Activated CD8-positive, alpha-beta memory T cell treated with anti-CD3 and anti-CD28 coated beads for 36 hours (primary cell): ENCODE measurements at regions not wholly inside any gene's neighbourhood (a gene's known extent, or its start where the extent isn't known, plus 50 kb on each side); places are given as distances from the start of the nearest gene placed in this dataset.

ENCODE experiments used
- CTCF ChIA-PET: fragments of 350-600 bp; sonication (Branson Sonifier 250); formaldehyde crosslinking; loops from one replicate; lab custom pipeline; 2021; ENCODE audit warnings: antibody characterized with exemption; lab: Charles Lee
- POLR2A ChIA-PET: fragments of 350-600 bp; sonication (Branson Sonifier 250); formaldehyde crosslinking; loops from one replicate; lab custom pipeline; 2021; ENCODE audit warnings: antibody characterized with exemption; lab: Charles Lee

DNA sequence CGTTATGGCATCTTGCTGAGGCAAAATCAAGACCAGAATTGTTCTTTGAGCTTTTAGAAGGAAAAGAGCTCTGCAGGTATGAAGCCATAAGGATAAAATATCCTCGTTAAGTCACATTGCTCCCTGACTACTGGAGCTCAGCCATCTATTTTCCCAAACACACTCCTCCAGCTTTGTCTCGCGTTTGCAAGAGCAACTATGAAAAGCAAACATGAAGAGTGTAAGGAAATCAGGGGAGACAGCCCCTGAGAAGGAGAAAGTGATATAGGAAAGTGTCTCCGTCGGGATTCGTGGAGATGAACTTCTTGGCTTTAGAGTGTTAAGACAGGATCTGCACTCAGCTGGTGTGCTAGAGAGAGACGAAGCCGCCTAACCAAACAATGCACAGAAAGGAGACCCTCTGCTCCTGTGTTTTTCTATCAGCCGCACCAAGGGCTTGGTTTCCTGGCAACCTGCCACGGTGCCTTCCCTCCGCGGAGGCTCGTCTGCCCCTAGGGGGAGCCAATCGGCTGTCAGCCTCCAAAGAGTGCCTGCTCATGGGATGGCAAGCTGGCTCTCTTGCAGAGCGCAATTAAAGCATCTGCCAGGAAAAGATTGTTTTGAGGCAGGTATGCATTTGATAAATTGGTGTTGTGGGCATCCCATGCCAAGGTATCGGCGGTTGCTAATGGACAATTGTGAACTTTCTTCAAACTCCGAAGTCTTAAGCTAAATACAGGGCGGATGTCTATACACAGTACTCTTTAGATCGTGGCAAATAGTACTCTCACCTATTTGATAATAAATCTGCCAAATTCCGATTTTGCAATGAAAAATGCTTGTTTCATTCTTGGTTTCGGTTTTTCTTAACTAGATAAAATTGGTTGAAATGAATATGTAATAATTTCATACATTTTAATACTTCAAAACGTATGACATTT is 603.2 kb downstream of the RNF144B start:
- ChIA-PET POLR2A (no interaction called here), CTCF (no interaction called here)

GRCh38 chr6:18997375-18997826 is 610.3 kb downstream of the RNF144B start:
- ChIA-PET POLR2A (no interaction called here), CTCF (no interaction called here)

DNA sequence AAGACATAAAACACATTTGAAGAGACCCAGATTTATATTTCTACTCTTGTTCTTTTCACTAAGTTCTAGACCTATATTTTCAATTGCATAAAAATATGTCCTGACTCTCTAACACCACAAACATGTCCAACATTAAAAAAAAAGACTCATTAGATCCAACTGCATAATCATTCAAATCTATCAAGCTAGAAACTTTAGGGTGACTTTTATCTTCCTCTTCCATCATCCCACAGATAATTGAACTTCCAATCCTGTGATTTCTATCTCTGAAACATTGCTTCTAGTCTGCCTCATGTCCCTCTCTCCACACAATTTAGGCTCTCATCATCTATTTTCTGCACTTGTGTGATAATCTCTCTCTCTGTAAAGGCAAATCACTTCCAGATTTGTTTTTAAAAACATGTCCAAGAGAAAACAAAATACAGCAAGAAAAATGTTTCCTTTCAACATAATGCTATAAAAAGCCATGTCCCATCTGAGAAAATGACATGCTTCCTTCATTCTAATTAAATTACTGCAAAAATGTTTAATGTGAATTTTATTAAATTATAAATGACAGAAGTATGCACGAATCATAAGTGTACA is 615.9 kb downstream of the RNF144B start:
- ChIA-PET POLR2A (no interaction called here), CTCF (no interaction called here)

- POLR2A ChIA-PET: no interaction called here
- CTCF ChIA-PET: no interaction called here
Measured at GRCh38 chr6:19004176-19004575, 617.0 kb downstream of the RNF144B start.

DNA sequence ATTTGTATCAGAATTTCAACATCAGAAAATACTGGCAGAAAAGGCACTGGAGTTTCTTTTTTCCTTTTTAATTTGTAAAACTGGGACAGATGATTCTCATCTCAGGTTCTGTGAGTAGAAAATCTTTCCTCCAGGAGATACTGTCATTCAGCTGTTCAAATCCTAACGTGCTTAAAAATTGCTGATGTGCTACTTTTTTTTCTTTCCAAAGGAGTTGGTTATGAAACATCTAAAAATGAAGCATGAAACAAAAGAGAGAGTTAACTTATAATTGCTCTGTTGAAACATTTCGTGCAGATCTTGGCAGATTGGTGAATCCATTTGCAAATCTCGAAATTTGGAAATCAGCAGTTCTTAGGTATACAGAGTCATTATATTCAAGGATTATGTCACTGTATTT is 622.6 kb downstream of the RNF144B start:
- CTCF ChIA-PET: no interaction called here
- POLR2A ChIA-PET: no interaction called here

DNA sequence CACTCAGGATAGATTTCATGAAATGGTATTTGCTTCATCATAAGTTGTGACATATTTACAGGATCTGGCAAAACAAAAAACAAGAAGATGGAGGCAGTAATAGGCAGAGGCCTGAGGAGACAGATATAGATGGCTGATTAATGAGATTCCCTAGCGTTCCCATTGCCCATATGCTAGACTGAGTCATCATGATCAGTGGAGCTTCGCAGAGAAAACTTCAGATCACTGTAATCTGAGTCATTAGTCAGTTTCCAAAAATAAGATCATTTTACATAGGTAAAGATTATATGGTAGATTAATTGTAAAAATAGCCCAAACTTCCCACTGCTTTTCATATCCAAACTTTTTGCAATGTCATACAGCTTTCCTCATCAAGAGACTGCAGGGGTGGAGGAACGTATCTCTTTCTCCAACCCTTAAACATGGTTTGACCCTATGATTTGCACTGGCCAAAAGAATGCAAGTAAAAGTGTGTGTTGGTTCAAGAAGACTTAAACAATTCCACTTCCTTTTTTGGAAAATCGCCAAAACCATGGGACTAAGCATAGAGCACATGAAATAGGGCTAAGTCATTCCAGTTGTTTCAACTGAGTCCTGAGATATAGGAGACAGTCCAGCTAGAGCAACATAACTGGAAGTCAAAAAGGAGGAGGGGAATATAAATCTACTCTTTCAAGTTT is 626.0 kb downstream of the RNF144B start:
- POLR2A ChIA-PET: no interaction called here
- CTCF ChIA-PET: no interaction called here

DNA sequence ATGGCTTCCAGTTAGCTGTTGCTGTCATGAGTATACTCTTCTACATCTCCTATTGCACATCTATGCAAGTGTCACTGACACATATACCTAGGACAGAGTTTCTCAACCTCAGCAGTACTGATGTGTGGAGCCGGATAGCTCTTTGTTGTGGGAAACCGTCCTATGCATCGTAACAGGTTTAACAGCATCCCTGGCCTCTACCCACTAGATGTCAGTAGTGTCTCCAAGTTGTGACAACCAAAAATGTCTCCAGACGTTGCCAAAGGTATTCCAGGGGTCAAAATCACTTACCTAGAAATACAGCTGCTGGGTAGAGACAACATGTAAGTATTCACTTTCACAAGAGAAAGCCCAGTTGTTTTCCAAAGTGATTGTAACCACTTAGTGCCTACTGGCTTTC is 637.6 kb downstream of the RNF144B start:
- ChIA-PET CTCF (no interaction called here), POLR2A (no interaction called here)

DNA sequence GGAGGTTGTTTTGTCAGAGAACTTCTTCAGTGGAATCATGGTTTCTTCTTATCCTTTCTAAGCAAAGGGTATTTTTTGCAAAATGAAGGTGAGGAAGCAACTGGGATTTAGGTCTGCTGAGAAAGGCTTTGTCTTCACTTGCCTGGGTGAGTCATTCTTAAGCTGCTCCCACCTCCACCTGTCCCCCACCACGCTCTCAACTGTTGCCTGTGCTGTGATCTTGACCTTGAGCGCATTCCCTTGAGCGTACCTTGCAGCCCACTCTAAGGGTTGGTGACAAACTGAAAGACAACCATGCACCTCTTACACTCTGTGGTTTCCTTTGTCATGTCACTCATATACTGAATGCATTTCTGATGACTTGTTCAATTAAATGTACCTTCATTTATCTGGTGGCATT is 641.1 kb downstream of the RNF144B start:
- POLR2A ChIA-PET: no interaction called here
- CTCF ChIA-PET: no interaction called here

DNA sequence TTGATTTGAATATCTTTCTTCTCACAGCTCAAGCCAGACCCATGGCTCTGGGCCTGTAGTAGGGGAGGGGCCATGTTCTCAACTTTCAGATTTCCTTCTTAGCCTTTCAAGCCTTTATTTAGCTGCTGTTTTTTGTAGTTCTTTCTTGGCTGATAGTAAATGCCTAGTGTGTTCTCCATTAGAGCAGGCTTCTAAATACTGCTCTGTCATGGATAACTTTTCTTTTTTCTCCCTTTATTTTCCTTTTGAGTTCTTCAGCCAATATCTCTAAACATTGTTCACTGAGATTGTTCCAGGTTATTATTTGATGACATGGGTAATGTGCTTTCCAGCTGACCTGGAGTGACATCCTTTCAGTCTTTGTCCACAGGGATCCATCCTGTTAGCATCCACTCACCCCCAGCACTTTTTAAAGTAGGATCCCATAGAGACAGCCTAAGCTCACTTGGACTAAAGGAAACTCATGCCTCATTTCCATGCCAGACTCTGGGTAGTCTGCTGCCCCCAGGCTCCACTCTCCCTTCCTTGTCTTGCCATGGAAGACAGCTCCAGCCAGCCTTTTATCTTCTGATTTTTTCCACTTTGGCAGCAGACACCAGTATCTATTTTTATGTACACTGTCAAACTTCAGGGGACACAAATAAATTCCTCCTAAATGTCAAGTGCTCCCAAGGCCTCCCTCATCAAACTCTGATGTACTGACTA is 645.6 kb downstream of the RNF144B start:
- ChIA-PET CTCF (no interaction called here), POLR2A (no interaction called here)

DNA sequence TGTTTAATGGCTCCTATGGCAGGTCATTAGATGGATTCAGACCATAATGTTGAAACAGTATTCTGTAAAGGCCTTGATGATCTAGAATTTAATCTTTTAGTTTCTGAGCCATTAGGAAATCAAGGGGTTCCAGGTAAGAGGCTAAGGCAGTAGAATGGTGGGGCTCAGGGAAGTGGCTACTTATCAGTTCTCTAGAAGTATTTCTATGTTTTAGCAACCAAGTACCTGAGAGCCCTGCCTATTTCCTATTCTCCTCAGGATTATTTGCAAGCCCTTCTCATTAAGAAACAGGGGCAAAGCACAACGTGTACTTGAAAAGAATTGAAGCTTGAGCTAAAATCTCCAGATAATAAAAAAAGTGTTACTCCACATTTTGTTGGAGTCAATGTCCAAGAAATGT is 646.5 kb downstream of the RNF144B start:
- ChIA-PET CTCF (no interaction called here), POLR2A (no interaction called here)

DNA sequence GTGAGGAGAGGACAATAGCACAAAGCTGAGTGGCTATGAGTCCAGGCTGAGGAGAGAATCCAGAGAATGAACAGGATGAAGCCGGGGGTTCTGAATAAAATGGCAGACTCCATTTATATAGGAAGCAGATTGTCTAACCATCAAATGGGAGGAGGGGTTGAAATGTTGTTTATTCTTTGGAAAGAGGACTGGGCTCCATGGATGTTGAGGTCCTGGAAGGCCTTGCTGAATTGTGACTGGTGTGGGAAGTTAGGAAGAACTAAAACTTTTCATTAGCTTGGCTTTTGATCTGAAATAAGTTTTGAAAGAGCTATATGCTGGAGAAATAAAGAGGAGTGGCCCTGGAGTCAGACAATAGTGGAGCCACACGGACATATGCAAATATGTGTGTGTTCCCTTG is 647.8 kb downstream of the RNF144B start:
- CTCF ChIA-PET: no interaction called here
- POLR2A ChIA-PET: no interaction called here

- CTCF ChIA-PET: interaction anchor here (0.9 kb wide), 1 partner anchor 26 kb away, joined by 3 read pairs; no protein-coding TSS in a partner anchor
- POLR2A ChIA-PET: no interaction called here
Measured at GRCh38 chr6:19035461-19036195, 648.5 kb downstream of the RNF144B start.

GRCh38 chr6:19036196-19036555 is 649.0 kb downstream of the RNF144B start:
- ChIA-PET POLR2A (no interaction called here), CTCF (interaction anchor here (0.9 kb wide), 1 partner anchor 26 kb away, joined by 3 read pairs; no protein-coding TSS in a partner anchor)

GRCh38 chr6:19037607-19038006 is 650.5 kb downstream of the RNF144B start:
- POLR2A ChIA-PET: no interaction called here
- CTCF ChIA-PET: no interaction called here

DNA sequence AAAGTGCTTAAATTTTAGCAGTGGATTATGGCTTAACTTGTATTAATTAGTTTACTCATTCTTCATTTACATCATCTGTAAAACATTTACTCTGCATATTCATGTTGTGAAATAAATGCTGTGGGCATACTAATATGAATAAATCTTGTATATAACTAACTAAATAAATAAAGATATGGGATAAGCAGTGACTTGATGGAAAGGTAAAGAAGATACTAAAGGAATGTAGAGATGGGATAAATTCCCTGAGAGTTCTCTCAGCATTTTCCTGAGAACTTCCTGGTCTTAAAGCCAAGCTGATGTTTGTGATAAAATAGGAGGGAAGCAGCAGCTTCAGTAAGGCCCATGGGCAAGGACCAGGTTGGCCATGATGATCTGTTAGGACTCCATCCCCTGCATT is 652.1 kb downstream of the RNF144B start:
- ChIA-PET CTCF (no interaction called here), POLR2A (no interaction called here)

DNA sequence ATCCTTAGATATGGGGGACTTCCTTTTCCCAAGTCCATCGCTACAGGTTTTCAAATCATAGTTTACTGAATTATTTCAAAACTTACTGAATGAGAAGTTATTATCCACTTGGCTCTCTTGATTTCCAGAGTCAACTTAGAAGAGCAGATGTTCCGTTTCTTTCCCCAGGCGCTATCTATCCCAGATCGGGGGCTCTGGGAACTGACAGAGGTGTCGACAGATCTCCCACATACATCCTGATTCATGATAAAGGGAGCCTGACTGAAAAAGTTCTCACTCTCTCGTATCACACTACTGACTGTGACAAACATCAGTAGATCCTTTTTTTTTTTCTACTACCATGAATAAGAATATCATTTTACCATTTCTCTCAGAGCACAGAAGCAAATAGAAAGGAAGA is 654.8 kb downstream of the RNF144B start:
- ChIA-PET POLR2A (no interaction called here), CTCF (no interaction called here)

DNA sequence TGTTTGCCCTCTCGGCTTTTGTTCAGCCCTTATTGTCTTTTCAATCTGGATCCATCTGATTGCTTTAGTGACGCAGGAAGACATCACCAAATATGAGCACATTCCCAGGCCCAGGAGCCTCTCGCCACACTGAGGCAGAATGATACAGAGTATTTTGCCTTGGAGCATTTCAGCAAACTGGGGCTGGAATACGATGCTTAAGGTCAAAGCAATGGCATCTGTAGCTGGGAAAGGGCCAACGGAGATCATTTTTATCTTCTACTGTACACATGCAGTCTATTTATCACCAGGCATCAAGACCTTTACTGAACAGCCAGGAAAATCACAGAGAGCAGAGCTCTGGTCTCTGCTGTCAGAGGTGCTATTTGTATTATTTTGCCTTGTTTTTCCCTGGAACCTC is 655.3 kb downstream of the RNF144B start:
- POLR2A ChIA-PET: no interaction called here
- CTCF ChIA-PET: no interaction called here

GRCh38 chr6:19050765-19051164 is 663.6 kb downstream of the RNF144B start:
- ChIA-PET CTCF (no interaction called here), POLR2A (no interaction called here)

DNA sequence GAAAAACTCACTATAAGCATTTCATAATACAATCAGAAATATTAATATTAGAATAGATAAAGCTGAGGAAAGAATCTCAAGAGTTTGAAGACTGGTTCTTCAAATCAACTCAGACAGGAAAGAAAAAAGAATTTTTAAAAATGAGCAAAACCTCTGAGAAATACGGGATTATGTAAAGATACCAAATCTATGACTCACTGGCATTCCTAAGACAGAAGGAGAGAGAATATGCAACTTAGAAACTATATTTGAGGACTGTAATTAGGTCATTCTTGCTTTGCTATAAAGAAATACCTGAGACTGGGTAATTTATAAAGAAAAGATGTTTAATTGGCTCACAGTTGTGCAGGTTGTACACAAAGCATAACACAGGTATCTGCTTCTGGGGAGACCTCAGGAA is 665.1 kb downstream of the RNF144B start:
- POLR2A ChIA-PET: no interaction called here
- CTCF ChIA-PET: no interaction called here
